ENCODE measurements at regions not wholly inside any gene's neighbourhood (a gene's known extent, or its start where the extent isn't known, plus 50 kb on each side); places are given as distances from the start of the nearest gene placed in this dataset.

GRCh38 chr2:16060936-16061338, 120.6 kb downstream of the MYCN start:
- Histone ChIP-seq H3K27me3 (no peaks in the 10 kb centered on the region), H3K9me3 (peaks cover 0 to 11% of the 10 kb centered on the region in 2 donors), H3K36me3 (no peaks in the 10 kb centered on the region), H3K4me3 (no peak overlapping the region), H3K4me1 (peaks cover 0 to 6% of the 10 kb centered on the region in 2 donors), H3K27ac (no peak overlapping the region)
- no peak for DNase-seq (ENCODE audit: low spot score)
- no peak for TF ChIP-seq CTCF (IDR thresholded peaks at IDR 0.05)

- TF ChIP-seq CTCF (IDR thresholded peaks at IDR 0.05) = no peak
- H3K4me1 ChIP-seq = peaks cover 0 to 11% of the 10 kb centered on the region in 2 donors
- H3K4me3 ChIP-seq = no peak overlapping the region
- no peaks in the 10 kb centered on the region for H3K36me3 ChIP-seq
- no peak overlapping the region for H3K27ac ChIP-seq
- H3K9me3 ChIP-seq = peaks cover 0 to 11% of the 10 kb centered on the region in 2 donors
- no peak for DNase-seq (ENCODE audit: low spot score)
- no peaks in the 10 kb centered on the region for H3K27me3 ChIP-seq
Measured at GRCh38 chr2:16060125-16060935, 120.0 kb downstream of the MYCN start.

GRCh38 chr2:16059393-16060016, 119.2 kb downstream of the MYCN start:
- H3K9me3 ChIP-seq = peaks cover 0 to 11% of the 10 kb centered on the region in 2 donors
- no peak overlapping the region for H3K4me3 ChIP-seq
- no peak for DNase-seq (ENCODE audit: low spot score)
- no peak overlapping the region for H3K27ac ChIP-seq
- H3K27me3 ChIP-seq = no peaks in the 10 kb centered on the region
- TF ChIP-seq CTCF (IDR thresholded peaks at IDR 0.05) = no peak
- H3K36me3 ChIP-seq = no peaks in the 10 kb centered on the region
- peaks cover 0 to 11% of the 10 kb centered on the region in 2 donors for H3K4me1 ChIP-seq

- Histone ChIP-seq H3K9me3 (peaks cover 0 to 7% of the 10 kb centered on the region in 2 donors), H3K36me3 (no peaks in the 10 kb centered on the region), H3K27me3 (no peaks in the 10 kb centered on the region), H3K4me3 (no peak overlapping the region), H3K4me1 (peaks cover 0 to 11% of the 10 kb centered on the region in 2 donors), H3K27ac (no peak overlapping the region)
- DNase-seq (ENCODE audit: low spot score) = no peak
- no peak for TF ChIP-seq CTCF (IDR thresholded peaks at IDR 0.05)
Measured at GRCh38 chr2:16058747-16059358, 118.5 kb downstream of the MYCN start.

- Histone ChIP-seq H3K4me3 (no peak overlapping the region), H3K36me3 (no peaks in the 10 kb centered on the region), H3K9me3 (peaks cover 0 to 3% of the 10 kb centered on the region in 2 donors), H3K27me3 (no peaks in the 10 kb centered on the region), H3K4me1 (peaks cover 0 to 11% of the 10 kb centered on the region in 2 donors), H3K27ac (no peak overlapping the region)
- DNase-seq (ENCODE audit: low spot score) = no peak
- no peak for TF ChIP-seq CTCF (IDR thresholded peaks at IDR 0.05)
Measured at GRCh38 chr2:16058256-16058655, 117.9 kb downstream of the MYCN start.
